ENCODE measurements at regions not wholly inside any gene's neighbourhood (a gene's known extent, or its start where the extent isn't known, plus 50 kb on each side); places are given as distances from the start of the nearest gene placed in this dataset.

GRCh38 chr9:26392639-26393038, 500.0 kb downstream of the CAAP1 start:
- no peak overlapping the region for H3K27ac ChIP-seq
- no peak for FAIRE-seq
- TF ChIP-seq CTCF (IDR thresholded peaks at IDR 0.05): no peak

GRCh38 chr9:26391036-26391435, 501.6 kb downstream of the CAAP1 start:
- Histone ChIP-seq H3K36me3 (no peaks in the 10 kb centered on the region), H3K4me1 (no peaks in the 10 kb centered on the region), H3K4me3 (no peak overlapping the region), H3K9me3 (no peaks in the 10 kb centered on the region), H3K27me3 (no peaks in the 10 kb centered on the region), H3K27ac (no peak overlapping the region)
- DNase-seq (no peak), ATAC-seq (no peak), FAIRE-seq (no peak)
- 42 to 43% methylated on average over 4 of the region's 4 CpGs for WGBS, 2 donors
- no peak for TF ChIP-seq CTCF (IDR thresholded peaks at IDR 0.05)
- intact Hi-C loops (cut with DNase I): no loop called here

More at GRCh38 chr9:26392639-26393038, 500.0 kb downstream of the CAAP1 start:
- H3K36me3 ChIP-seq: no peaks in the 10 kb centered on the region
- H3K27me3 ChIP-seq: no peaks in the 10 kb centered on the region
- intact Hi-C loops (cut with DNase I): no loop called here
- H3K9me3 ChIP-seq: no peaks in the 10 kb centered on the region
- ATAC-seq (no peak), DNase-seq (no peak)
- no peak overlapping the region for H3K4me3 ChIP-seq
- H3K4me1 ChIP-seq: no peaks in the 10 kb centered on the region

GRCh38 chr9:26375448-26375847, 517.2 kb downstream of the CAAP1 start:
- 60 to 61% methylated on average over 2 of the region's 2 CpGs for WGBS, 2 donors
- Histone ChIP-seq H3K4me3 (no peak overlapping the region), H3K27ac (no peak overlapping the region), H3K27me3 (no peaks in the 10 kb centered on the region), H3K9me3 (no peaks in the 10 kb centered on the region), H3K4me1 (no peaks in the 10 kb centered on the region), H3K36me3 (no peaks in the 10 kb centered on the region)
- no peak for FAIRE-seq
- intact Hi-C loops (cut with DNase I): no loop called here
- TF ChIP-seq CTCF (IDR thresholded peaks at IDR 0.05): no peak
- ATAC-seq: no peak
- DNase-seq: no peak

GRCh38 chr9:26373616-26374015, 519.0 kb downstream of the CAAP1 start:
- no peak for TF ChIP-seq CTCF (IDR thresholded peaks at IDR 0.05)
- Histone ChIP-seq H3K27me3 (no peaks in the 10 kb centered on the region), H3K4me1 (no peaks in the 10 kb centered on the region), H3K36me3 (no peaks in the 10 kb centered on the region), H3K9me3 (no peaks in the 10 kb centered on the region), H3K4me3 (no peak overlapping the region), H3K27ac (no peak overlapping the region)
- whole genome bisulfite sequencing, 2 donors: 53 to 68% methylated on average over 2 of the region's 2 CpGs
- intact Hi-C loops (cut with DNase I): no loop called here
- DNase-seq: no peak
- FAIRE-seq: no peak
- no peak for ATAC-seq

GRCh38 chr9:26371236-26371635, 521.4 kb downstream of the CAAP1 start:
- DNase-seq: no peak

More at GRCh38 chr9:26371236-26371635, 521.4 kb downstream of the CAAP1 start:
- no peak for ATAC-seq
- H3K36me3 ChIP-seq: no peaks in the 10 kb centered on the region
- no peak overlapping the region for H3K4me3 ChIP-seq
- no peaks in the 10 kb centered on the region for H3K27me3 ChIP-seq
- H3K9me3 ChIP-seq: no peaks in the 10 kb centered on the region
- FAIRE-seq: no peak
- 64 to 72% methylated on average over 1 of the region's 1 CpG for WGBS, 2 donors
- intact Hi-C loops (cut with DNase I): no loop called here
- no peak overlapping the region for H3K27ac ChIP-seq
- TF ChIP-seq CTCF (IDR thresholded peaks at IDR 0.05): no peak
- no peaks in the 10 kb centered on the region for H3K4me1 ChIP-seq

Data from pancreas (tissue), 10 donors.